KG1 (cell line): ENCODE measurements at regions not wholly inside any gene's neighbourhood (a gene's known extent, or its start where the extent isn't known, plus 50 kb on each side); places are given as distances from the start of the nearest gene placed in this dataset.
A peak's percentile ranks its signal among the peaks of the same experiment; 100 is the strongest.
"Not testable (repeated sequence)": the region's sequence is repeated elsewhere in the genome, so short reads cannot be mapped to it uniquely, and the experiment has no call there.

ENCODE experiments used
- DNase-seq: peaks from one replicate; lab custom pipeline; 2025; lab: John Stamatoyannopoulos, UW

DNA sequence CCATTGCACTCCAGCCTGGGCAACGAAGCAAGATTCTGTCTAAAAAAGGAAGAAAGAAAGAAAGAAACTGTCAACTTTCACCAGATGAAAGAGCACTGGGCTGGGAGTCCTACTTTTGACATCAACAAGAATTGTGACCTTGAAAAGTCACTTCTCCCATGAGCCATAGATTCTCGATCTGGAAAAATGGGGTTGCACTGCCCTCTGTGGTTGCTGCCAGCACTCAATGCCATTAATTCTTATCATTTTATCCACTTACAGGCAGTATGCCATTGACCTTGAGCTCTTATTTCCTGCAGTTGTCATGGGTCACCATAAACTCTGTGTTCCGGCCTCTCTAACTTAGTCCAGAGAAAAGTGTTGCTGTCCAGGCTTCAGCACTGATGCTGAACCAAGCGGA, 137.2 kb downstream of the NOC3L start:
- no peak for DNase-seq

DNA sequence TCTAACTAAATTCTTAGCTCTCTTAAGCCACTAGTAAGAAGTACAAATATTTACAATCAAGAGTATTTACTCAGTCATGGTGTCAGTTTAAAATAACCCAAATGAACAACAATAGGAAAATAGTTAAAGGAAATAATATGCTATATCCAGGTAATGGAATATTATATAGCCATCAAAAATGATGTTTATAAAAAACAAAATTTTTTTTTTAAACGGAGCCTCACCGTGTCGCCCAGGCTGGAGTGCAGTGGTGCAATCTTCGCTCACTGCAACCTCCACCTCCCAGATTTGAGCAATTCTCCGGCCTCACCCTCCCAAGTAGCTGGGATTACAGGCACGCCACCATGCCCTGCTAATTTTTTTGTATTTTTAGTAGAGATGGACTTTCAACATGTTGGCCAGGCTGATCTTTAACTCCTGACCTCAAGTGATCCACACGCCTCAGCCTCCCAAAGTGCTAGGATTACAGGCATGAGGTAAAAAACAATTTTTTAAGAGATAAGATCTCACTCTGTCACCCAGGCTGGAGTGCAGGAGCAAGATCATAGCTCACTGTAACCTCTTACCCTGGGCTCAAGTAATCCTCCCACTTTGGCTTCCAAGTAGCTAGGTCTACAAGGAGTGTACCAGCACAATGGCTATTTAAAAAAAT, 132.5 kb downstream of the NOC3L start:
- no peak for DNase-seq

DNA sequence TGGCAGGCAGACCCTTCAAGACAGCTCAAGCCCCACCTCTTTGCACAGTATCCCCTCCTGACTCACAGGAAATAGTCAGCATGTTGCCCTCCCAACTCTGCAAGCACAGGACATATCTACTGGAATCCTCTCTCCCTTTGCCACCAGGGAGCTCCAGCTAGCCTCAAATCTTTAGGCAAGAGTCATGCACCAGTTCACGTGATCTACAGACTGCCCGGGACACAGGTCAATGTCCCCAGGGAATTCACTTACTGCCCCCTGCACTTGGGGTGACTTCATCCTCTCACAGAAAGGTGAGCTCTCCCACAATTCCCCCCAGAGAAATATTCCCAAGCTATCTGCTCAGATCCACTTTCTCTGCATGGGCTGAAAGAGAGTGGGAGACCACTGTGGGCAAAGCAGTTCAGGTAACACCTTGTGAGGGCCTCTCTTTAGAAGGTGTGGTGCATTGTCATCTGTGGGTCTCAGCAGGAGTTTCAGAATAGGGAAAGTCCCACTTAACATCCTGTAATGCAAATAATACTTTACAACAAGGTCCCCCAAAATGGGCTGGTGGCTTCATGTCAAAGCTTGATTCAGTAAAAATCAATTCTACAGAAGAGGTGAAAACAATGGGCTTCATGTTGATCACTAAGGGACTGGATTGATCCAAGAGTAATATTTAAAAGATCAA, 129.9 kb downstream of the NOC3L start:
- no peak for DNase-seq

DNA sequence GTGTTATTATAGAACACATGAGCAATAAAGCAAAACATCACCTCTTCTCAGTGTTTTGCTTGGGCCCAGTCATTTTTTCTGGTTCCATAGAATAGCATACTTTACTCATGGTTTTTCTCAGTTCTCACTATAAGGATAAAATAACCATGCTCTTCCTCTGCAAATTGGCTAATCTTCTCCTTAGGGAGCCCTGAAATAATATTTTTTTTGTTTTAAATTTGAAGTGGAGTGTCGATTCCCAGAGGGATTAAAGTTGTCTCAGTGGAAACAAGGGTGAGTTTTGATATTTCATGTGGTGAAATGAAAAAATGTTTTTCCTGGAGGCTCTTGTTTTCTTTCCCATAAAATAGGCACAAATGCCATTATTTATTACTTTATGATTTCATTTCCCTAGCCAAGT, 127.3 kb downstream of the NOC3L start:
- DNase-seq: no peak

DNA sequence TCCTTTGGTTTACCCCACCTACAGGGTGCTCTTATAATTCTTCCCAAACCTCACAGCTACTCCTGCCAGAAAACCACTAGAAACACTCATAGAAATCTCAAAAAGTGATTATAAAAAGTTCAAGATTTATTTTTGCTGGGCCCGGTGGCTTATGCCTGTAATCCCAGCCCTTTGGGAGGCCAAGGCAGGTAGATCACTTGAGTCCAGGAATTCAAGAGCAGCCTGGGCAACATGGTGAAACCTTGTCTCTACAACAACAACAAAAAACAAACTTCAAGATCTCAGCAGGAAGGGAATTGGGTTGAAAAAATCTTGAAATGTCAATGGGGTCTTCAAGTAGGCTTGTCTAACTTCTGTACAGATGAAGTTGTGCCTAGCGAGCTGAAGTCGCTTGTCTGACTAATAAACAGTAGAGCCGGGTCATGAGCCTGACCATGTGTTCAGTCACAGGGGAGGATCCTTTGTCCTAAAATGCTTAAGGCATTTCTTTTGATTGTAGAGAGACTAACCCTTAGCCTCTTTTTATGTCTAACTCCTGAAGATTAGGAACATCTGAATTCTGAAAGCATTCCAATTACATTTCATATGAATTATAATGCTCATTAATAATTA, 124.6 kb downstream of the NOC3L start:
- no peak for DNase-seq

DNA sequence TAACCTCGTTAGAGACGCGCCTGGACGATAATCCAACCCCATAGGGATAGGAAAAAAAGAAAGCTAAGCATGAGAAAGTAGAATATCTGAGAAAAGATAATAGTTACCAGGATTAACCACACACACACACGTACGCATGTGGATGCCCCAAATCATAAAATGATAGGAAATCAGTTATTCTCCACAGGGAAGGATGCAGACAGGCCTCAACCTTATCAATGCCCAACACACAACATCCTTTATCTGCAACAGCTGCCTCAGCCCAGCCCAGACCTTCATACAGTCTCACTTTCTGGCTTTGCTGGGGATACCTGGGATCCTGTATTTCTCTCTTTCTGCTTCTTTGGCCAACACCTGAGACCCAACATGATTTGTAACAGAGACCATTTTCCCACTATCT, 123.0 kb downstream of the NOC3L start:
- no peak for DNase-seq

DNA sequence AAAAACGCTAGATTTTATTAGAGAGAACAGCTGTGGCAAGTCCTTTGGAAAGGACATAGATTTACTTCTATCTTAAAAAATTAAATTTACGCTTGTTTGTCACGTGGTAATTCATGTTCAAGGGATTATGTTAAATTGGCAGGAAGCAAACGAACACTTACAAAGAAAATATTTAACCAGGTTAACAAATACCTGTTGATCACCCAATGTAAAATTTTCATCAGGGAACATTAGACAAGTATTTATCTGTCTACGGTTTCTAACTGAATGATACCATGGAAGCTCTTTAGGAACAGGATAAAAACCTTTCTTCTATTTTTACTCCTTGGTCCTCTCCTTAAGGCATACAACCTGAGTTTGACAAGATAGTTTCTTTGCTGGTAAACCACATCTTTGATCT, 122.2 kb downstream of the NOC3L start:
- no peak for DNase-seq

DNA sequence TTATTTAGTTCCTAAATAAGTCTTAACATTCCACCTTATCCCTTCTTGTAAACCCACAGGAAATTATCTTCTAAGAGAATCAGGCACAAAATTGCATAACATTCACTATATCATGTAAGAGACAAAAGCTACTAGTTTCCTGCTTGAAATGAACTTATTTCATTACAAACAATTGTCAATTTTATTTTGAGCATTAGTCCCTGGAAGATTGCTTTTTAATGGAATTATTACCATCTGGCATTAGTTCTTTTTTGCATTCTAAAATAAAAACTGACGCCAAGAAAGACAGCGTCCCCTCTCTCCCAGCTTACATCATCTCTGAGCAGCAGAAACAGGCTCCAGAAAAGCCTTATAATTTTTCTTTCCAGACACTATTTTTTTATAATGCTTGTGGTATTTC, 121.8 kb downstream of the NOC3L start:
- DNase-seq: no peak

DNA sequence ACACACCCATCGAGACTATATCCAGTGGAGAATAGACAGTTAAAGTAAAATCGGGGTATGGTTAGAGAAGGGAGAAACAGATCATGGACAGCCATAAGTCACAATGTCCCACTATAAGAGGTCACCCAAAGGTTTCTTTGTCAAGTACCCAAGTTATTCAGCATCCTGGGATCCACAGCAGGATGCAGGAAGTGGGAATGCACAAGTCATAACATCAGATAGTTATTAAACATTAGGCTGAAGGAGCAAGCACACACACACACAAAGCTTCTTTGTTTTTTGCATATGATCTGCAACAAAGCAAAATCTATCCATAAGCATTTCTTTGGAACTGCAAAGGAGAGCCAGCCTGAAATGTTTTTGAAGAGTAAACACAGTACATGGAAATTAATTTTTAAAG, 111.6 kb downstream of the NOC3L start:
- no peak for DNase-seq

DNA sequence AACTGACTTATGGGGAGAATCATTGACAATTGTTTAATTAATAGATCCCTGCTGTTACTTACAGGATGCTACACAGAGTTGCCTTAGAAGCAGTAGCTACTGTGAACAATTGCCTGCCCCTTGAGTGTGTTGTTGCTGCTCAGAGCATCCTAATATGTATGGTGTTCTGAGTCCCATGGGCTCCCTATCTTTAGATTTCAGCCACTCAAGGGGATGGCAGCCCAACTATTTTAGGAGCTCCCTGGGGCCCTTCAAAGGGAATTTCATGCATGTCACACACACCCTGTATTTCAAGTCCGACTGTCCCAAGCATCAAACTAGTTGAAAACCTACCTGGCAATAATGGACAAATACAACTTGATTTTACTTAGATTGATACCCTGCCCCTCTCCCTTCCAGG, 111.2 kb downstream of the NOC3L start:
- DNase-seq: no peak

DNA sequence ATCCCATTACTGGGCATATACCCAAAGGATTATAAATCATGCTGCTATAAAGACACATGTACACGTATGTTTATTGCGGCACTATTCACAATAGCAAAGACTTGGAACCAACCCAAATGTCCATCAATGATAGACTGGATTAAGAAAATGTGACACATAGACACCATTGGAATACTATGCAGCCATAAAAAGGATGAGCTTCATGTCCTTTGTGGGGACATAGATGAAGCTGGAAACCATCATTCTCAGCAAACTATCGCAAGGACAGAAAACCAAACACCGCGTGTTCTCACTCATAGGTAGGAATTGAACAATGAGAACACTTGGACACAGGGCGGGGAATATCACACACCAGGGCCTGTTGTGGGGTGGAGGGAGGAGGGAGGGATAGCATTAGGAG, 105.3 kb downstream of the NOC3L start:
- DNase-seq: not testable (repeated sequence)

DNA sequence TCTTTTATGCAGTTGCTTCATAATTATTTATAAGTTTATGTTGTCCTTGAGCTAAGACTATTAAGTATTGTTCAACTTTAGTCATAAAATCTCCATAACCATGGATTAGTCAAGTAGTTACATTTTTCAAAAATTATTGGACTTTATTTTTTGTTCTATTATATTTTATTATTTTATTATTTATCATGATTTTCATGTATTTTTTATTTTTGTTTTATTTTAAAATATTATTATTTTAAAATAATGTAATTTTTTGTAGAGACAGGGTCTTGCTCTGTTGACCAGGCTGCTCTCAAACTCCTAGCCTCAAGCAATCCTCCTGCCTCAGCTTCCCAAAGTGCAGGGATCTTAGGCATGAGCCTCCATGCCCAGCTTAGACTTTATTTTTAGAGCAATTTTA, 102.3 kb downstream of the NOC3L start:
- DNase-seq: no peak

DNA sequence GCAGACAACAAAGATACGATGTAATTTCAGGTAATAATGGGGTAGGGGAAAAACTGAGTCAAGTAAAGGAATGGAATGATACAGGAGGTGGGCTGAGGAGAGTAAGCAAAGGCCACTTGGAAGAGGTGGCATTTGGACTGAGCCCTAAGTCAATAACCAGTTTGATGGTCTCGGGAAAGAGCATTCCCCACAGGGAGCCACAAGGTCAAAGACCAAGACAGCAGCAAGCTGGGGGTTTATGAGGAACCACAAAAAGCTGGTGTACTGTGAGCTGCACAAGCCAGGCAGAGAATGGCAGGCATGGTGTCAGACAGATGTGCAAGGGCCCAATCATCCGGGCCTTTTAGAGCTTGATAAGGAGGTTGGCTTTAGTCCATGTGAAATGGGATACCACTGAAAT, 98.7 kb downstream of the NOC3L start:
- no peak for DNase-seq

DNA sequence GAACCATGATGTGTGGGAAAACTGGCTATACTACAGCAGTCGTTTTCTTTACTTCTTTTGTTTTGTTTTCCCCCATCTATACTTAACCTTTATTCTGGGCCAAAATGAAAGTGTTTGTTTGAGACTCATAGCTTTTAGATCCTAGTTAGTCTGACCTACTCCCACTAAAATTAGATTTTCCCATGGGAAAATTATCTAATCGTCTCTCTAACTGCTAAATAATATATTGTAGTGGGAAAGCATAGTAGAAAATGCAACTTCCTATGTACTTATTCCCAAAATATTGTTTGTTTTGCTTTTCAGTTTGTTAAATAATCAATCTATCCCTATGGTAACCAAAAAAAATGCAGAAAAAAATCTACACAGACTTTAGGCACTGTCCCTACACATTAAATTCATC, 96.6 kb downstream of the NOC3L start:
- no peak for DNase-seq

DNA sequence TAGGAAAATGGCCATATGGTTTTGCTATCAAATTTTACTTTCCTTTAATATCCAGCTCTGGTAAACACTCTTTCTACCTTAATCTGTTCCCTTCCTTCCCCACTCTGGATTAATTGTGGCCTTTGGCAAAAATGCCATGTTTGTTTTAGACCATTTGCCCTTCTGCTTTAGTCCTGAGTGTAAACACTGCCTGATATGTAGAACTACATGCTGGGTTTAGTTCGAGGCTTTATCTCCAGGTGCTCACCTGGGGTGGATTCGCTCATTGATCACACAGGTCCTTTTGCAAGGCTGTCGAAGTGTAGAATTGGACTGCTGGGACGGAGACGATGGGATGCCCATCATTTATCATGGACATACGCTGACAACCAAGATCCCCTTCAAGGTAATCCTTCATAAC, 94.1 kb downstream of the NOC3L start:
- DNase-seq: no peak

DNA sequence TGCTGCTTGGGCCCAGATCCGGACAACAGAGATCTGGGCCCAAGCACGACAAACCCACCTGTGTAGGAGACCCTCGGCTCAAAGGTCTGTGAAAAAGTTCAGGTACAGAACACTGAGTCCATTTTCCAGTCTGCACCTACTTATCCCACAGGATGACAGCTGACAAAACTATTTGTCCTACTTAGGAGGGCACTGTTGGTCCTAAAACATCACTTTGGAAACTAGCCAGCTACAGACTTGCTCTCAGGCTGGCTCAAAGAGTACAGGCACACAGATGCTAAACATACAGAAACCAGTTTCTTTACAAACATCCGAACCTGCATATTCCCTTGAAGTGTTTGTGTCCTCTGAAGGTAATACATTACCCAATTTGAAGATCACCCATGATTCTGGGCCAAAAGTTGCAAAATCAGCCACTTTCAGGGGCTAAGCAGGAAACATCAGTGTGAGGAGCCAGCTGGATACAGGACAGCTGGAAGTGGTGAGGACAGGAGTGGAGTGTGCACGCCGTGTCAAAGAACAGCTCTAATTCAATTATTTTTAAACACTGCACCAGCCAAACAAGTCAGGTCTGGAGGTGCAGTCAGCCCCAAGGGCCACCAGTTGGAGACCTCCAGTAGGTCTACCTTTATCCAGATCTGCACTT, 88.5 kb downstream of the NOC3L start:
- DNase-seq: no peak

DNA sequence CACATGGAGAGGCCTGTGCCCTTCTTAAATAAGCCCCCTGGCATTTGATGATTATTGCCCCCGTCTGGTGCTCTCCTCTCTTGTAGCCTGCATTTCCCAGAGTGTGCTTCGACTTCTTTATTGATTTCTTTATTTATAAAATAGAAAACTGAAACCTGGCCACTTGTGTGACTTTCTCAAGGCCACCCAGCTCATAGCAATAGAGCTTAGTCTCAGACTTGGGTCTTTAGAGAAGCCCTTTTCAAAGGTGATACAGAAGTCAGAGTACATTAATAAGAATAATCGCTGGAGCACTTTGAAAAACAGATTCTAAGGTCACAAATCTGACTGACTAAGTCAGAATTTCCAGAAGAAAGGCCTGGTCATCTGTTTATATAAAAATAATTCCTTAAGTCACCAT, 86.6 kb downstream of the NOC3L start:
- DNase-seq: no peak

DNA sequence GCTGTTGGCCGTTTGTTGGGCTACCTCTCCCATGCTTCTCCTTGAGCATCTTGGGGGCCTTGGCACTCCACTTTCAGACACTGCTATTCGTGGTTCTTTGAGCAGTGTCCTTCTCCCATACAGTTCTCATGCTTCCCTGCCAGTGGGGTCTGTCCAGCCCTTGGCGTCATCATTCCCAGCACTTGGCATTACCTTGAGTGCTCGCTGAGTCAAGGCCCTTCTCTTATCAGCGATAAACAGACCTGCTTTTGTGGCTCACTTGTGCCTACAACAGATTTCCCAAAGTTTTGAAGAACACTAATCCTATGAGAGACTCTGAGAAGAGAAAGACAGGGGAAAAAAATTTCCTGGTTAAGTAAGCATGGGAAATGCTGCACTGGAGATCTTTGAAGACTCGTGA, 85.3 kb downstream of the NOC3L start:
- no peak for DNase-seq

DNA sequence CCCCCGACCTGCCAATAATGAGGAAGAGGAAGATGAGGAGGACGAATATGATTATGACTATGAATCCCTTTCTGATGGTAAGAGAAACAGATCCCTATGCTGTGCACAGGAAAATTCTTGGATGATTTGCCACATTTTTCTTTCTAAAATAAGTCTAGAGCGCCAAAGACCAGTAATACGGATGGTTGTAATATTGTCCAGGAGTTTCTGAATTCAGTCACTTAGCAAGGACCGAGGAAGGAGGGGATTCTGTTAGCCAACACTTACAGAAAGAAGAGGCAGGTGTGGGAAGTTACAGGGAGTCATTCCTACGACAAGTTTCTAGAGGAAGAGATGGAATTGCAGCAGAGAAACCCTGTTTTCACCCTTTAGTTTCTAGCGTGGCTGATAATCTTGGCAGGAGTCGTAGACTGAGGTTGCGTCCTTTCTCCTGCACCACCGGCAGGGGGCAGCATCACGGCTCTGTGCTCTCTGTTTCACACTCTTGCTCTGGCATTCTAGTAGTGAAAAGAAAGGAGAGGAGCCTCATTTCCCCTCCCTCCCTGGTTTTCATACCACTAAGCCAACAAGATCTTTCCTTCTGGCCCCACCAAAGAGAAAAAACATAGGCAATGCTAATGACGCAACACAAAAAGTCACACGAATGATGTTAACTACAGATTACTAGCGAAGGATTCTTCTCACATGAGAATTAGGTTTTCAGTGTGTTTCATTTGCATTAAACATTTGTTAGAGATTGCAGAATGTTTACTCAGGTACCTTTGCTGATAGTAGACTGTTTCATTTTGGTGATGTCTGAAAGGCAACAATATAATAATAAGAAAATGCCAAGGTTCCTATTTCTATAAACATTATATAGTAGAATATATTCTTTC, 82.7 kb downstream of the NOC3L start:
- peak; percentile 50 for DNase-seq

DNA sequence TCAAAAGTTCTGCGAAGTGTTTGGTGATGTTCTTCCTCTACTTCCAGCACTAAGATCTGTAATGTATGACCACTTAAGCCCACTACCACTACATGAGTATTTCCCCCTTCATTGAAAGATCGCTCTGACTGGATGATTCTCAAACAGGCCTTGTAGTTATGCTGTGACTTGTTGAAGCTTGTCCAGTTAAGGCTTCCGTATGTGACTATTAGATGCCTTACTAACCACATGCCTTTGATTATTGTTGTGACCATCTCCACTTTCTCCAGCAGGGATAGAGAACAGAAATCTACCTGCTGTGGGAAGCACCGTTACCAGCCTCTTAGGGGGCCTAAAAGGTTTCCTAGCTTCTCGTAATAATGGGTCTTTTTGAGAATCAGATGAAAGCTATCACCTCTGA, 81.1 kb downstream of the NOC3L start:
- no peak for DNase-seq

DNA sequence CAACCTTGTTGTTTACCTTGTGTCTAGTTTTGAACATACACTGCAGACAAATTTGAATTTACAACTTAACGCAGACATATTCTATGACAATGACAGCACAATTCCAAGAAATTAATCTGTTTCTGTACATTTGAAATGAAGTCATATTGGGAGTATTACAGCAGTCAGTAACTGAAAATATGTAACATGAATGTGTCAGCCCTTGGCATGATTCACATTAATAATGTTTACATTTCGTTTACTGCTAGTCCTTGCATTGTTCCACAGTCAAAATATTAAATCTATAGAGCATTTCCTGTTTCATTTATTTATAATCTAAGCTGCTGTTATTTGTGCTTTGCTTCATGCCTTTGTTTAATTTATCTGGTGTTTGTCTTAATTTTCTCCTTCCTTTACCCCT, 80.4 kb downstream of the NOC3L start:
- no peak for DNase-seq
